HG03565 (cell line): ENCODE measurements at regions not wholly inside any gene's neighbourhood (a gene's known extent, or its start where the extent isn't known, plus 50 kb on each side); places are given as distances from the start of the nearest gene placed in this dataset.

ENCODE experiments used
- ATAC-seq: cut with Tn5 transposase; IDR thresholded peaks from one replicate; pipeline ENCODE4 v1.9.1; 2021; ENCODE audit warnings: mild to moderate bottlenecking, moderate library complexity; ENCODE audit not compliant: unreplicated experiment

DNA sequence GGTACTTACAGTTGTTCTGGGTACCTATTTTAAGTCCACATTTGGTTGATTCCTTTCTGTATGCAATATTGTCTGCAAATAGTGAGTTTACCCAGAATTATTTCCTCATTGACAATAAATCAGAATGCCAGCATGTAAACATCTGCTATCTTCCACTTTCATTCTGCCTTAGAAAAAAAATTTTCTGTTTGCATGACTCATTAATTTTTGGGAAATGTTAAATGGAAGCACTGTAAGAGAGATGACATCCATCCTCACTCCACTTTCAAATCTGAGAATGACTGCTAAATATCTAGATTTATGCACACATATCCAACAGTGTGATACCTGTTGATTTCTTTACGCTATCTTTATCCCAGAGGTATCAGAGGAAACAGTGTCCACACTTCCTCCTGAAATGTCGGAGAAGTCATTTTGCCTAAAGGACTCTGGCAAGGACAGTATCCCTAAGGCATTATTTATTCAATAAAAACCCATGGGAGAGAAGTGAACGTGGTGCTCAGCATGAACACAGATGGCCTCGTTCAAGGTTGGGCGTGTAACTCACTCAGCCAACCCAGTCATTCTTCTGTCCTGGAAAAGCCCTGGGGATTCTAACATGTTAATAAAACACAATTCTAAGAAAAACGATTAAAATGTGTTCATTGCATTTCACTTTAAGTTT, 780.9 kb downstream of the QKI start:
- no peak for ATAC-seq

DNA sequence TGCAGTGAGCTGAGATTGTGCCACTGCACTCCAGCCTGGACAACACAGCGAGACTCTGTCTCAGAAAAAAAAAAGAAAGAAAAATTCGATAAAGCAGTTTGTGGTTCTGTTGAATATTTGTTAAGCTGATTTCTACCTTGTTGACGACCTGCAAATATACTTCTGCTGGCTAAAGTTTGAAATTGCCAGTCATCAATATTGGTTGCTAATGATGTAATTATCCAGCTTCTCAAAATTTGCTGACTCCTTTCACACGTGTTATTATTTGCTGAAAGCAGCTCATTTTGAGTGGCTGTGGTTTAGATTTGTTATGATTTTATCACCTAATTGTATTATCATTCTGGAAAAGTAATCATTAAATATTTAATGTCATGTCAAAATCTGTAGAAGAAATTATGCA, 774.3 kb downstream of the QKI start:
- ATAC-seq: no peak

- ATAC-seq: no peak
These were observed 771.0 kb downstream of the QKI start for GRCh38 chr6:164185471-164185871.

GRCh38 chr6:164184410-164184809, 769.9 kb downstream of the QKI start:
- no peak for ATAC-seq

DNA sequence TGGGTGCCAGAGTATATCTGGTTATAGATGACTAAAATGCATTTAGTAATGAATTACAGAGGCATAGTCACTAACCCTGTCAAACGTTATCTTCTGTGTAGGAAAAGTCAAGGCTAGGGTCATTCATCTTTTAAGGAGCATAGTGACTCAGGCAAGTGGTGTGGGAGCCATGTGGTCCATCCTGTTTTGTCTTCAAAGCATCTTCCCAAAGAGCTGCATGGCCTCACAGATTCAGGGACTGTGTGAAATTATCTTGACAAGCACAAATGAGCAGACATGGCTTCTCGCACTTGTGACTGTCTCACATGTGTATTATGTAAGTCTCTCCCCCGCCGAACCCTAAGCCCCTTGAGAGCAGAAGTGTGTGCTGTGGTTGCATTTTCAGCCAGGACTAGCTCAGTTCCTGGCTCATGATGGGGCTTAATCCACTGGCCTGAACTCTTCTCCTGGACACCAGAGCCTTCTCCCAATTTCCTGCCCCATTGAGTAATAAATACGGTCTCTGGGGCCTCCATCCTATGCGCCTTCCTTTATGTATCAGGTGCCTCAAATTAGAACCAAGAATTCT, 769.1 kb downstream of the QKI start:
- no peak for ATAC-seq

DNA sequence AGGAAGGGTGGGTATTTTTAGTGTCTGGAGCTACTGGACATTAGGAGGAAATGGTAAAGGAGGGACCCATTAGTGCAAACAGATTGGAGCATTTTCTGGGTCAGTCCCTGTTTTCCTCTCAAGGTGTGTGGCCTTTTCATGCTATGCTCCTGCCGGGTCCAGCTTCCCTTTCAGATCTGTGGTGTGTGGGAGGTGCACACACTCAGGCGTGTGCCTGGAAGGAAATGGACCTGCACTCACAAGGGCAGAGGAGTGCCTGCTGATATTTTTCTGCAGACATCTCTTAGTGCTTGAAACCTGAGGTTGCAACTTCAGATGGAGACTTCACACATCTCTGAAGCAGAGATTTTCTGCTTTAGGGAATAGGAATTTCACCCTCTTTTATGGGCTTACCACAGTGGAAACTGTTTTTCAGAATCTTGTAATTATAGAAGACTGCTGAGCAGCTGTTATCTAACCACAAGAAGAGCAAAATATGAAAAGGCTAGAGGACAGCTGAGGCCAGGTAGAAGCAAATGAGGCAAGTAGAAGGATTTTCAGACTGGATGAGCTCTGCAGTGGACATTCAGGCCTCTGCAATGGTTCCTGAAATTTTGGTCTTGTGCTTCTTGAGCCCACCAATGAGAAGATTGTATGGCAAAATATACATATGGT, 764.3 kb downstream of the QKI start:
- ATAC-seq: no peak

DNA sequence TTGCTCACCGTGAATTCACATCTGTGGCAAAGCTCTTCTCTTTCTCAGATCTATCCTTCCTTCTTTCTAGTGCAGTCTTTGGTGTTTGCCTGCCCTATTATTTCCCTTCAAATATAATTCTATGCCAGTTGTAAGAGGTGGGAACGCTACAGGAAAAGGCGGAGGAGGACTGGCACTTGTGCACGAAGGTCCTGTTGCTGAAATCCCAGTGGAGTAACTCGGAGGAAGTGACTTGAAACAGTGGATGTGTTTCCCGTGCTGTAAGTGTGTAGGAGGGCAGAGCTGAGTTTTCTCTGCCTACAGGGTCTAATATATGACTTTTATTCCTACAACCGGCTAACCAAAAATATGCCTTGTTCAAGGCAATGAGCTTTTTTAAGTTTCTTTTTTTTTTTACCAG, 754.8 kb downstream of the QKI start:
- no peak for ATAC-seq

DNA sequence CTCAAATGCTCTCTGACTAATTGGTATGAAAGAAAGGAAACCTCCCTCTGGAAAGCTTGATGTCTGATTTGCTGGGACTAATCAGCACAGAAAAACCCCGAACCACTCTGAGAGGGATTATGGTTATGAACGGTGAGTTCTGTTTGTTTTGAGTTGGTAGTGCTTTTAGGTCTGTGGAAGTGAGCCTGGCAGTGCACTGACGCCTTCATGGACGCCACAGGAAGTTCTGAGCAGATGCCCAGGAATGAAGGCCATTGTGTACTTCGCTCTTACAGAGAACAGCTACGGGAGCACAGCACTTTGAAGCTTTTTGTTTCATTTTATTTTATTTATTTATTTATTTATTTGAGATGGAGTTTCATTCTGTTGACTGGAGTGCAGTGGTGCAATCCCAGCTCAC, 754.1 kb downstream of the QKI start:
- no peak for ATAC-seq

GRCh38 chr6:164167873-164168405, 753.4 kb downstream of the QKI start:
- no peak for ATAC-seq

- ATAC-seq: no peak
These were observed 752.5 kb downstream of the QKI start for GRCh38 chr6:164166996-164167395.

DNA sequence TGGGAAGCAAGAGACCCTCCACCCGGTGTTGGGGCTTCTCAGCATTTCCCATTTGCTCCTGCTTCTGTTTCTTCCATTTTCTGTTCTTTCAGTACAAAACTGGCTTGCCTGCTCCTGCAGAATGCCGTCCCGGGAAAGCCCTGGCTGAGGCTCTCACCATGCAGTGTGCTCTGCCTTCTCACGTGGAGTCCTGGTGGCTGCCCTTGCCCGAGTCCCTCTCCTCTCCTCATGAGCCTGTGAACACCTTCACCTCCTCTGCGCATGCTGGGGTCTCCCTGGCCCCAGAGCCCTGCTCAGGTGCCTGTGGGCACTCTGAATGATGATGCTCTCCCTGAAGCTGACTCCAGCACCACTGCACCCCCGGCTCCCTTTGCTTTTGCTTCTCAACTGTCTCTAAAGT, 752.0 kb downstream of the QKI start:
- ATAC-seq: no peak

DNA sequence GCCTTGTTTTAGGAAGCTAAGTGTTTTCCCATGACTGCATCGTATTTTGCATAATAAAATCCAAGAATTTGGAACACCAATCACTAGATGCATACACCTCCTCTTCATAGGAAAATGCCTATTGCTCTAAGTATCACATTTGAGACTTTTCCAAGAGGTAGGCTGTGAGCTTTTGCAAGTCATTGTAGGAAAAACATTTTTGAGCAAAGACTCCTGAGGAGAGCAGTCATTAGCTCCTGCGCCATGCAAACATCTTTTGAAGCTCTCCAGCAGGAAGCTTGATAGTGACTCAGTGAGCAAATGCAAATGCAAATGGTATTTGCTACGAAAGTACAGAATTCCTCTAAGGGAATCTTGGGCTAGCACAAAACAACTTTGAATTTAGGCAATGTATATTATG, 750.4 kb downstream of the QKI start:
- no peak for ATAC-seq

DNA sequence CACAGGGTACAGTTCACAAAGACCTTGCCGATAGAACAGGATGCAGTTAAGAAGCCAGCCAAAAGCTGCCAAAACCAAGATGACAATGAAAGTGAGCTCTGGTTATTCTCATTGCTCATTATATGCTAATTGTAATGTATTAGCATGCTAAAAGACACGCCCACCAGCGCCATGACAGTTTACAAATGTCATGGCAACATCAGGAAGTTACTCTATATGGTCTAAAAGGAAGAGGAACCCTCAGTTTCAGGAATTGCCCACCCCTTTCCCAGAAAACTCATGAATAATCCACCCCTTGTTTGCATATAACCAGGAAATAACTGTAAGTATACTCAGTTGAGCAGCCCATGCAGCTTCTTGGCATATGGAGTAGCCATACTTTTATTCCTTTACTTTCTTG, 748.7 kb downstream of the QKI start:
- ATAC-seq: no peak

GRCh38 chr6:164159061-164159460, 744.5 kb downstream of the QKI start:
- no peak for ATAC-seq

GRCh38 chr6:164154588-164154987, 740.1 kb downstream of the QKI start:
- ATAC-seq: no peak

GRCh38 chr6:164152611-164153010, 738.1 kb downstream of the QKI start:
- ATAC-seq: no peak

- no peak for ATAC-seq
These were observed 736.9 kb downstream of the QKI start for GRCh38 chr6:164151161-164152120.

GRCh38 chr6:164150232-164150631, 735.7 kb downstream of the QKI start:
- no peak for ATAC-seq

GRCh38 chr6:164148788-164149187, 734.3 kb downstream of the QKI start:
- ATAC-seq: no peak

GRCh38 chr6:164144316-164144715, 729.8 kb downstream of the QKI start:
- ATAC-seq: no peak

DNA sequence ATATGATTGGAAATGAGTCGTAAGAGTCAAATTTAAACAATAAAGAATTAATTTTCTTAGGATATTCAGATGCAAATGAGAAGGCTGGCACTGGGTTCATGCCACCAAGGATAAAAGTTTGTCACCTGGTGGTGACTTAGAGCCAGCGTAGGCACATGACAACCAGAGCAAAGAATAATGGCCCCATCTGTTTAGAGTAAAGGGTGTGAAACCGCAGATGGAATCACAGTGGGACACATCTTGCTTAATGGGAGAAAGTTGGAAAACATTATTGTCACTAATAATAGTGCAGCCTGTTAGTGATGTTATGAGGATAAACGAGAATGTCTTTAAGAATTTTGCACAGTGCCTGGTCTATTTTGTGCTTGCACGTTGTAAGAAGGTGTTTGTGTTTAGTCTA, 727.8 kb downstream of the QKI start:
- ATAC-seq: no peak
